HEK293T (cell line): ENCODE measurements at regions not wholly inside any gene's neighbourhood (a gene's known extent, or its start where the extent isn't known, plus 50 kb on each side); places are given as distances from the start of the nearest gene placed in this dataset.
"Not testable (repeated sequence)": the region's sequence is repeated elsewhere in the genome, so short reads cannot be mapped to it uniquely, and the experiment has no call there.

Source experiments
- CTCF ChIA-PET: fragments of 350-600 bp; formaldehyde crosslinking; extraction: SDS; loops from one replicate; lab custom pipeline; 2021; ENCODE audit warnings: antibody characterized with exemption, inconsistent platforms; lab: Yijun Ruan, JAX
- POLR2A ChIA-PET: fragments of 350-600 bp; formaldehyde crosslinking; extraction: SDS; loops from one replicate; lab custom pipeline; 2020; ENCODE audit warnings: antibody characterized with exemption, inconsistent platforms; lab: Yijun Ruan, JAX
- DNase-seq: peaks from one replicate; pipeline ENCODE4 v3.0.0; 2012; ENCODE audit warnings: mixed read lengths; ENCODE audit errors: extremely low spot score
- ARNT ChIP-seq: fragments of 450-650 bp; IDR thresholded peaks from 2 replicates; pipeline ENCODE4 v1.6.1; 2017; ENCODE audit warnings: mild to moderate bottlenecking
- BHLHE40 ChIP-seq: fragments of 450-650 bp; IDR thresholded peaks from 2 replicates; pipeline ENCODE4 v1.6.1; 2016; ENCODE audit warnings: mild to moderate bottlenecking, moderate library complexity, borderline replicate concordance
- CTBP1 ChIP-seq: fragments of 450-650 bp; IDR thresholded peaks from 2 replicates; pipeline ENCODE4 v1.6.1; 2016; ENCODE audit warnings: borderline replicate concordance
- ELF4 ChIP-seq: fragments of 450-650 bp; IDR thresholded peaks from 2 replicates; pipeline ENCODE4 v1.6.1; 2017; ENCODE audit warnings: antibody characterized with exemption
- FOXA1 ChIP-seq: fragments of 450-650 bp; IDR thresholded peaks from 2 replicates; pipeline ENCODE4 v1.6.1; 2016; ENCODE audit warnings: mild to moderate bottlenecking
- FOXK2 ChIP-seq: fragments of 450-650 bp; IDR thresholded peaks from 2 replicates; pipeline ENCODE4 v1.6.1; 2016; ENCODE audit warnings: mild to moderate bottlenecking
- FOXM1 ChIP-seq: fragments of 450-650 bp; IDR thresholded peaks from 2 replicates; pipeline ENCODE4 v1.6.1; 2017; ENCODE audit warnings: mild to moderate bottlenecking, borderline replicate concordance
- HDGF ChIP-seq: fragments of 450-650 bp; IDR thresholded peaks from 2 replicates; pipeline ENCODE4 v1.6.1; 2017; ENCODE audit warnings: antibody characterized with exemption, borderline replicate concordance
- L3MBTL2 ChIP-seq: fragments of 450-650 bp; conservative IDR thresholded peaks from 2 replicates; pipeline ENCODE4 v1.6.1; 2016; ENCODE audit warnings: mild to moderate bottlenecking
- LEF1 ChIP-seq: fragments of 450-650 bp; IDR thresholded peaks from 2 replicates; pipeline ENCODE4 v1.6.1; 2017; ENCODE audit warnings: mild to moderate bottlenecking, borderline replicate concordance
- NFRKB ChIP-seq: fragments of 450-650 bp; IDR thresholded peaks from 2 replicates; pipeline ENCODE4 v1.6.1; 2016; ENCODE audit warnings: mild to moderate bottlenecking, moderate library complexity
- PKNOX1 ChIP-seq: fragments of 450-650 bp; IDR thresholded peaks from 2 replicates; pipeline ENCODE4 v1.6.1; 2016
- SP1 ChIP-seq: fragments of 450-650 bp; IDR thresholded peaks from 2 replicates; pipeline ENCODE4 v1.6.1; 2017
- SUZ12 ChIP-seq: fragments of 450-650 bp; IDR thresholded peaks from 2 replicates; pipeline ENCODE4 v1.6.1; 2016; ENCODE audit warnings: mild to moderate bottlenecking
- TARDBP ChIP-seq: fragments of 450-650 bp; IDR thresholded peaks from 2 replicates; pipeline ENCODE4 v1.6.1; 2016
- ZNF384 ChIP-seq: fragments of 450-650 bp; IDR thresholded peaks from 2 replicates; pipeline ENCODE4 v1.6.1; 2016

GRCh38 chr5:88033191-88033590, 235.5 kb downstream of the TMEM161B start:
- ChIA-PET POLR2A (no interaction called here), CTCF (no interaction called here)
- TF ChIP-seq FOXM1: no peak
- no peak for TF ChIP-seq FOXK2
- TF ChIP-seq ELF4: no peak
- TF ChIP-seq TARDBP: no peak
- TF ChIP-seq FOXA1: no peak
- no peak for TF ChIP-seq CTBP1
- no peak for TF ChIP-seq ARNT
- TF ChIP-seq PKNOX1: no peak
- no peak for TF ChIP-seq L3MBTL2
- no peak for TF ChIP-seq BHLHE40
- TF ChIP-seq NFRKB: no peak
- no peak for TF ChIP-seq HDGF
- no peak for TF ChIP-seq SP1
- TF ChIP-seq ZNF384: no peak
- TF ChIP-seq SUZ12: no peak
- TF ChIP-seq LEF1: no peak
- no peak for DNase-seq

- DNase-seq: no peak
- TF ChIP-seq FOXM1 (no peak), BHLHE40 (no peak), TARDBP (no peak), CTBP1 (no peak), SP1 (no peak), NFRKB (no peak), SUZ12 (no peak), PKNOX1 (no peak), FOXA1 (no peak), ELF4 (no peak), FOXK2 (no peak), LEF1 (no peak), ARNT (no peak)
- POLR2A ChIA-PET: no interaction called here
- CTCF ChIA-PET: no interaction called here
Measured at GRCh38 chr5:88029011-88029410, 239.6 kb downstream of the TMEM161B start.

GRCh38 chr5:88021141-88021540, 247.5 kb downstream of the TMEM161B start:
- ChIA-PET POLR2A (no interaction called here), CTCF (no interaction called here)
- TF ChIP-seq L3MBTL2 (no peak), ARNT (no peak), ELF4 (no peak), NFRKB (no peak)
- DNase-seq: no peak

- POLR2A ChIA-PET, DNase-seq: not testable (repeated sequence)
- CTCF ChIA-PET: interaction anchor here (0.7 kb wide), 1 partner anchor 234 kb away, joined by 3 read pairs; no protein-coding TSS in a partner anchor
Measured at GRCh38 chr5:88014984-88015383, 253.7 kb downstream of the TMEM161B start.

GRCh38 chr5:88000877-88001276, 267.8 kb downstream of the TMEM161B start:
- DNase-seq: no peak
- ChIA-PET CTCF (no interaction called here), POLR2A (no interaction called here)

DNA sequence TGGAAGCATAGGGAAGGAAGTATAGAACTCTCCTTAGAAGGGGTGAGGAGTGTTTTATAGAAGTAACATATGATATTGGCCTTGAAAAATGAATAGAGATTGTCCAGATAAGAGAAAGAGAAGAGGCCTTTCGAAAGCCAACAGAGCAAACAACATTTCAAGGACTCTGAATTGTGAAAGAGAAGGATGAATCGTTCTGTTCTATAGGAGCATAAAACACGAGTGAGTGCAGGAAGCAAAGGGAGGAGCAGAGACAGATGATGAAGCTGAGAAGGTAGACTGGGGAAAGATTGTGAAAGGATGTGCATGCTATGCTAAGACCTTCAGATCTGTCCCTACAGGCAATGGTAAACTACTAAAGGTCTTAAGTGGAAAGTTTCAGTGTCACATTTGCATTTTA, 271.0 kb downstream of the TMEM161B start:
- CTCF ChIA-PET: no interaction called here
- DNase-seq: no peak
- TF ChIP-seq FOXK2: no peak
- no peak for TF ChIP-seq SUZ12
- TF ChIP-seq FOXM1: no peak
- TF ChIP-seq ELF4: no peak
- TF ChIP-seq BHLHE40: no peak
- TF ChIP-seq ARNT: no peak
- no peak for TF ChIP-seq SP1
- TF ChIP-seq ZNF384: no peak
- TF ChIP-seq HDGF: no peak
- no peak for TF ChIP-seq L3MBTL2
- TF ChIP-seq CTBP1: no peak
- no peak for TF ChIP-seq NFRKB
- no peak for TF ChIP-seq LEF1
- TF ChIP-seq PKNOX1: no peak
- no peak for TF ChIP-seq TARDBP
- TF ChIP-seq FOXA1: no peak
- POLR2A ChIA-PET: no interaction called here

More at GRCh38 chr5:88000877-88001276, 267.8 kb downstream of the TMEM161B start:
- TF ChIP-seq TARDBP (no peak), FOXK2 (no peak), ARNT (no peak), ELF4 (no peak), SUZ12 (no peak), FOXA1 (no peak), BHLHE40 (no peak), PKNOX1 (no peak), SP1 (no peak), FOXM1 (no peak), HDGF (no peak), LEF1 (no peak), CTBP1 (no peak), ZNF384 (no peak), L3MBTL2 (no peak), NFRKB (no peak)
